DND-41 (cell line): ENCODE measurements at regions not wholly inside any gene's neighbourhood (a gene's known extent, or its start where the extent isn't known, plus 50 kb on each side); places are given as distances from the start of the nearest gene placed in this dataset.

ENCODE experiments used
- EZH2 ChIP-seq: IDR thresholded peaks from 3 replicates; pipeline ENCODE4 v1.6.1; 2012; ENCODE audit warnings: borderline replicate concordance, low read depth, mild to moderate bottlenecking, moderate library complexity, low read length, inconsistent platforms; ENCODE audit not compliant: severe bottlenecking
- TF ChIP-seq, protein P1 (sequence below): IDR thresholded peaks from 2 replicates; pipeline ENCODE4 v1.5.1; 2012; ENCODE audit warnings: borderline replicate concordance, low read length, moderate library complexity, mild to moderate bottlenecking; ENCODE audit not compliant: poor library complexity, severe bottlenecking; ENCODE audit errors: extremely low read depth

DNA sequence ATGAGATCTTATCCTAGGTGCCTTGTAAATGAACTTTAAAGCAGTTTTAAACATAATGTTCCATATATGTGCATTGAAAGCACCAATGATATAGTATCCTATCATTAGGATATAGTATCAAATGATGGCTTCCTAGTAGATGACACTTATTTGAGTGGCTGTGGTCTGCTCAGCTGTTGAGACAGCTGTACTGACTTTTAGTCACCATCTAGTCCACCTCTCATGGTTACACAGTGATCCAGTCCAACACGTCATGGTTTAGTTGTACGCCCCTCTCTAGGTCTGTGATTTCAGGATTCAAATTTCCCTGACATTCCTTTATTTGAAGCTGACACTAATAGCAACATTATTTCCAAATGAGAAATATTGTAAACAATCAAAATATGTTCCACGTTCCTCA, 127.3 kb upstream of the TUT7 start:
- TF ChIP-seq, protein P1, sequence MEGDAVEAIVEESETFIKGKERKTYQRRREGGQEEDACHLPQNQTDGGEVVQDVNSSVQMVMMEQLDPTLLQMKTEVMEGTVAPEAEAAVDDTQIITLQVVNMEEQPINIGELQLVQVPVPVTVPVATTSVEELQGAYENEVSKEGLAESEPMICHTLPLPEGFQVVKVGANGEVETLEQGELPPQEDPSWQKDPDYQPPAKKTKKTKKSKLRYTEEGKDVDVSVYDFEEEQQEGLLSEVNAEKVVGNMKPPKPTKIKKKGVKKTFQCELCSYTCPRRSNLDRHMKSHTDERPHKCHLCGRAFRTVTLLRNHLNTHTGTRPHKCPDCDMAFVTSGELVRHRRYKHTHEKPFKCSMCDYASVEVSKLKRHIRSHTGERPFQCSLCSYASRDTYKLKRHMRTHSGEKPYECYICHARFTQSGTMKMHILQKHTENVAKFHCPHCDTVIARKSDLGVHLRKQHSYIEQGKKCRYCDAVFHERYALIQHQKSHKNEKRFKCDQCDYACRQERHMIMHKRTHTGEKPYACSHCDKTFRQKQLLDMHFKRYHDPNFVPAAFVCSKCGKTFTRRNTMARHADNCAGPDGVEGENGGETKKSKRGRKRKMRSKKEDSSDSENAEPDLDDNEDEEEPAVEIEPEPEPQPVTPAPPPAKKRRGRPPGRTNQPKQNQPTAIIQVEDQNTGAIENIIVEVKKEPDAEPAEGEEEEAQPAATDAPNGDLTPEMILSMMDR, result no peak
- no peak for TF ChIP-seq EZH2
